ENCODE measurements at regions not wholly inside any gene's neighbourhood (a gene's known extent, or its start where the extent isn't known, plus 50 kb on each side); places are given as distances from the start of the nearest gene placed in this dataset.

DNA sequence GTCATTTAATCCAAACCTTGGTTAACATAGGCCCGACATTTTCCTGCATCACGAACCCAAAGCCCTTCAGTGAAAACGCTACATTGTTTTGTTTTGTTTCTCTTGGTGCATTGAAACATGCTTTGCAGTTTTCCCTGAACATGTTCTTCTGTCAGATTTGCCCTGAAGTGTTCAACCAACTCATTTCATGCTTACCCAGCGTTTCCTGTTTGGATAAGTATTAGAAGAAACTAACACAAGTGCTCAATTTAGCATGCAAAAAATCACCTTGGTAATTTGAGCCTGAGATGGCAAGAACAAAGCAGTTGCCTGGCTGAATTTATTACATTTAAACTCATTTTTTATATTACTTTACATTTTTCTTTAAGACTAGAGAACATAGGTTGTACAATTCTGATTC lies 160.1 kb upstream of the VCX3A start:
- WGBS (ENCODE audit: insufficient coverage) = 80% methylated on average over 3 of the region's 4 CpGs
- H3K4me3 Mint-ChIP-seq = no peak overlapping the region
- CTCF ChIA-PET = no interaction called here
- no peak overlapping the region for H3K4me3 ChIP-seq (ENCODE audit: control insufficient read depth in 1 of 2, extremely low read depth in 1 of 2, low read length in 1 of 2)
- H3K9me3 Mint-ChIP-seq = peaks cover 0 to 11% (median 4%) of the 10 kb centered on the region in 3 donors
- no peaks in the 10 kb centered on the region for H3K36me3 Mint-ChIP-seq
- H3K27ac ChIP-seq (ENCODE audit: low read length) = no peak overlapping the region
- POLR2A ChIA-PET = no interaction called here
- DNase-seq (no peak), ATAC-seq (replicated peaks in 1 of 4) (no peak)
- H3K36me3 ChIP-seq (ENCODE audit: control insufficient read depth in 2 of 2, extremely low read depth in 1 of 2, insufficient read depth in 1 of 2, low read length in 1 of 2) = no peaks in the 10 kb centered on the region
- H3K4me1 ChIP-seq (ENCODE audit: control insufficient read depth in 1 of 2, extremely low read depth in 1 of 2, insufficient read depth in 2 of 2, low read length in 2 of 2) = no peaks in the 10 kb centered on the region
- no peaks in the 10 kb centered on the region for H3K9me3 ChIP-seq
- no peaks in the 10 kb centered on the region for H3K4me1 Mint-ChIP-seq
- no peaks in the 10 kb centered on the region for H3K27me3 ChIP-seq (replicated peaks in 1 of 2; ENCODE audit: control insufficient read depth in 2 of 2, extremely low read depth in 1 of 2, insufficient read depth in 2 of 2, low read length in 1 of 2)
- no peak overlapping the region for H3K27ac Mint-ChIP-seq
- H3K27me3 Mint-ChIP-seq = no peaks in the 10 kb centered on the region

DNA sequence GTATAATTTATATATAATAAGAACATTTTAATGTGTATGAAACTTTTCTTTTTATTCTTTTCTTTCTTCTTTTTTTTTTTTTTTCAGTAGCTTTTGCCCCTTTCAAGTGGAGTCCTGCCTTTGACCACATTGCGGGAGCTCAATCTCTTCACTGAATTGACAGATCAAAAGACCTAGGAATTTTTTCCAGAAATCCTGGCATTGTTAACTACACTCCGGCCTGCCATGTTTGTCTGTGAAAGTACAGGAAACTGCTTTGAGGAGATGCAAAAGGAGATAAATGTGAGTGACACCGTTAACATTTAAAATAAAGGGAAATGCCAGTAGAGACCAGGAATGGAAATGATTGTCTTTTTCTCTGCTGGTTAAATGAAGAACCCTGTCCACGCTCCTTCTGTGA lies 159.3 kb upstream of the VCX3A start:
- Mint-ChIP-seq H3K27ac (no peak overlapping the region), H3K4me3 (no peak overlapping the region), H3K9me3 (peaks cover 0 to 13% (median 5%) of the 10 kb centered on the region in 3 donors), H3K27me3 (no peaks in the 10 kb centered on the region), H3K4me1 (no peaks in the 10 kb centered on the region), H3K36me3 (no peaks in the 10 kb centered on the region)
- WGBS (ENCODE audit: insufficient coverage) = no CpG with 5 or more reads among the region's 4 CpGs
- Histone ChIP-seq H3K4me3 (ENCODE audit: control insufficient read depth in 1 of 2, extremely low read depth in 1 of 2, low read length in 1 of 2) (no peak overlapping the region), H3K9me3 (no peaks in the 10 kb centered on the region), H3K27ac (ENCODE audit: low read length) (no peak overlapping the region), H3K27me3 (replicated peaks in 1 of 2; ENCODE audit: control insufficient read depth in 2 of 2, extremely low read depth in 1 of 2, insufficient read depth in 2 of 2, low read length in 1 of 2) (no peaks in the 10 kb centered on the region), H3K4me1 (ENCODE audit: control insufficient read depth in 1 of 2, extremely low read depth in 1 of 2, insufficient read depth in 2 of 2, low read length in 2 of 2) (no peaks in the 10 kb centered on the region), H3K36me3 (ENCODE audit: control insufficient read depth in 2 of 2, extremely low read depth in 1 of 2, insufficient read depth in 1 of 2, low read length in 1 of 2) (no peaks in the 10 kb centered on the region)
- ChIA-PET POLR2A (interaction anchor here in 1 of 2 donors (0.6 kb wide), 1 partner anchor 18 kb away, joined by 4 read pairs; no protein-coding TSS in a partner anchor), CTCF (interaction anchor here in 1 of 2 donors (0.6 kb wide), 1 partner anchor 1404 kb away, joined by 3 read pairs; no protein-coding TSS in a partner anchor)
- no peak for ATAC-seq (replicated peaks in 1 of 4)
- no peak for DNase-seq

DNA sequence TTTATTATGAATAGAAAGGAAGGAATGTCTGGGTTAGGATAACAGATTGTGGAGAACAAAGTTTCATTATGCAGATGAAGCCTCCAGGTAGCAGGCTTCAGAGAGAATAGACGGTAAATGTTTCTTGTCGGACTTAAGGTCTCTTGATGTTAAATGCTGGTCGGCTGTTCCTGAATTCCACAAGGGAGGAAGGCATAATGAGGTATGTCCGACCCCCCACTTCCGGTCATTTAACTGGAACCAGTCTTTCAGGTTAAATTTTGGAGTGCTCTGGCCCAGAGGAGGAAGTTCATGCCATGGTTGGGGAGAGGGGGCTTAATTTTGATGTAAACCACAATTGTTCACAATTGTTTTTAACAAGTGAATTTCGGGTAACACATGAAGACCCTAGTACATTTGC lies 158.1 kb upstream of the VCX3A start:
- ATAC-seq (replicated peaks in 1 of 4) (no peak), DNase-seq (no peak)
- POLR2A ChIA-PET = no interaction called here
- whole genome bisulfite sequencing (ENCODE audit: insufficient coverage) = 38% methylated on average over 2 of the region's 6 CpGs
- H3K36me3 Mint-ChIP-seq = no peaks in the 10 kb centered on the region
- Histone ChIP-seq H3K27me3 (replicated peaks in 1 of 2; ENCODE audit: control insufficient read depth in 2 of 2, extremely low read depth in 1 of 2, insufficient read depth in 2 of 2, low read length in 1 of 2) (no peaks in the 10 kb centered on the region), H3K27ac (ENCODE audit: low read length) (no peak overlapping the region), H3K9me3 (no peaks in the 10 kb centered on the region), H3K36me3 (ENCODE audit: control insufficient read depth in 2 of 2, extremely low read depth in 1 of 2, insufficient read depth in 1 of 2, low read length in 1 of 2) (no peaks in the 10 kb centered on the region), H3K4me3 (ENCODE audit: control insufficient read depth in 1 of 2, extremely low read depth in 1 of 2, low read length in 1 of 2) (no peak overlapping the region), H3K4me1 (ENCODE audit: control insufficient read depth in 1 of 2, extremely low read depth in 1 of 2, insufficient read depth in 2 of 2, low read length in 2 of 2) (no peaks in the 10 kb centered on the region)
- H3K4me1 Mint-ChIP-seq = no peaks in the 10 kb centered on the region
- H3K9me3 Mint-ChIP-seq = peaks cover 0 to 13% (median 9%) of the 10 kb centered on the region in 3 donors
- H3K27me3 Mint-ChIP-seq = no peaks in the 10 kb centered on the region
- H3K27ac Mint-ChIP-seq = no peak overlapping the region
- CTCF ChIA-PET = no interaction called here
- H3K4me3 Mint-ChIP-seq = no peak overlapping the region

GRCh38 chrX:6685489-6685888 lies 150.6 kb upstream of the VCX3A start:
- no peak overlapping the region for H3K4me3 ChIP-seq (ENCODE audit: control insufficient read depth in 1 of 2, extremely low read depth in 1 of 2, low read length in 1 of 2)
- Mint-ChIP-seq H3K4me3 (no peak overlapping the region), H3K9me3 (peaks cover 5% of the 10 kb centered on the region in 3 donors), H3K27me3 (no peaks in the 10 kb centered on the region), H3K36me3 (no peaks in the 10 kb centered on the region), H3K27ac (no peak overlapping the region), H3K4me1 (no peaks in the 10 kb centered on the region)
- no peaks in the 10 kb centered on the region for H3K27me3 ChIP-seq (replicated peaks in 1 of 2; ENCODE audit: control insufficient read depth in 2 of 2, extremely low read depth in 1 of 2, insufficient read depth in 2 of 2, low read length in 1 of 2)
- CTCF ChIA-PET = no interaction called here
- no peak overlapping the region for H3K27ac ChIP-seq (ENCODE audit: low read length)
- no peak for DNase-seq
- H3K9me3 ChIP-seq = no peaks in the 10 kb centered on the region
- H3K36me3 ChIP-seq (ENCODE audit: control insufficient read depth in 2 of 2, extremely low read depth in 1 of 2, insufficient read depth in 1 of 2, low read length in 1 of 2) = no peaks in the 10 kb centered on the region
- no peak for ATAC-seq (replicated peaks in 1 of 4)
- POLR2A ChIA-PET = no interaction called here
- WGBS (ENCODE audit: insufficient coverage) = no CpG with 5 or more reads among the region's 7 CpGs
- no peaks in the 10 kb centered on the region for H3K4me1 ChIP-seq (ENCODE audit: control insufficient read depth in 1 of 2, extremely low read depth in 1 of 2, insufficient read depth in 2 of 2, low read length in 2 of 2)

GRCh38 chrX:6683353-6683752 lies 148.4 kb upstream of the VCX3A start:
- no CpG with 5 or more reads among the region's 7 CpGs for WGBS (ENCODE audit: insufficient coverage)
- Histone ChIP-seq H3K36me3 (ENCODE audit: control insufficient read depth in 2 of 2, extremely low read depth in 1 of 2, insufficient read depth in 1 of 2, low read length in 1 of 2) (no peaks in the 10 kb centered on the region), H3K27ac (ENCODE audit: low read length) (no peak overlapping the region), H3K4me3 (ENCODE audit: control insufficient read depth in 1 of 2, extremely low read depth in 1 of 2, low read length in 1 of 2) (no peak overlapping the region), H3K4me1 (ENCODE audit: control insufficient read depth in 1 of 2, extremely low read depth in 1 of 2, insufficient read depth in 2 of 2, low read length in 2 of 2) (no peaks in the 10 kb centered on the region), H3K27me3 (replicated peaks in 1 of 2; ENCODE audit: control insufficient read depth in 2 of 2, extremely low read depth in 1 of 2, insufficient read depth in 2 of 2, low read length in 1 of 2) (no peaks in the 10 kb centered on the region), H3K9me3 (no peaks in the 10 kb centered on the region)
- Mint-ChIP-seq H3K27me3 (no peaks in the 10 kb centered on the region), H3K4me3 (no peak overlapping the region), H3K36me3 (no peaks in the 10 kb centered on the region), H3K9me3 (peaks cover 0 to 5% (median 2%) of the 10 kb centered on the region in 3 donors), H3K4me1 (no peaks in the 10 kb centered on the region), H3K27ac (no peak overlapping the region)
- ChIA-PET POLR2A (no interaction called here), CTCF (no interaction called here)
- ATAC-seq (replicated peaks in 1 of 4) (no peak), DNase-seq (no peak)

DNA sequence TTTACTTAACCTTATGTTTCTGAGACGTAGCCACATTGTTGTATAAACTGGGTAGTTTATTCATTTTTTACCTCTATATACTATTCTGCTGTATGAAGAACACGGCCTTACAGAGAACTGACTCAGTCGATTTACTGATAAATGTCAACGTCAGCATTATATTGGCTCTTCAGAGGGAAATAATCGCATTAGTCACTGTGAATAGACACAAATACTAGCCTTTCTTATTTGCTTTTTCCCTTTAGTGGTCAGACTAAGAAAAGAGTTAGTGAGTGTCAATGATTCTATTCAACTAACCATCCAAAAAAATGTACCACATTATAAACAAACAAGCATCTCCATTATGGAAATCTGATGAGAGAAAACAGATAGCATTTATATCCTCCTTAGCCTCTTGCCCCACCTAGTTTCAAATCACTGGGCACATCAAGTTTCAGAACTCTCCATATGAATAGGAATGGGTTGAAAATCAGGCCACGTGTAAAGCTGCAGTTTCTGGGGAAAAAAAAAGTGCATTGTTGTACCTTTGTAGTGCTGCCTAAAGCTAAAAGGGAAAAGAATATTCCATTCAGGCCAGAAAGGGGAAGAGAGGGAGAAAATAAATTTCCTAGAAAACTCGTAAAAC lies 146.7 kb upstream of the VCX3A start:
- H3K4me1 ChIP-seq (ENCODE audit: control insufficient read depth in 1 of 2, extremely low read depth in 1 of 2, insufficient read depth in 2 of 2, low read length in 2 of 2) = no peaks in the 10 kb centered on the region
- CTCF ChIA-PET = no interaction called here
- ATAC-seq (replicated peaks in 1 of 4) = no peak

DNA sequence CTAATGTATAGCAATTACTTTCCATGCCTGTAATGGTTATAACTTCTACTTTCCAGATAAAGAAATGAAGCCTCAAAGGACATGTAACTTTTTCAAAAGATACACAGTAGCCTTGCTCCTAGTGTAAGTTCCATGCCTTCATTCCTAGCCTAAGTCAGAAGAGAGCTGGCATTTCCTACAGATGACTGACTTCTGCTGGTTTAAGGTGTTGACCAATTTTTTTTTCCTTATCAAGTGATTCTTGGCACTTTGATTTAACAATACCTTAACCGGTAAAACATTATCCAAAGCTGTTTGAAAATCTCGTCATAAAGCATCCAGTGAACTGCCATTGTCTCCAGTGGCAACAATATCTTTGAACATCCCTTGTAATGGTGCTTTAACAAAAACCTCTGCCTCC lies 145.1 kb upstream of the VCX3A start:
- Histone ChIP-seq H3K36me3 (ENCODE audit: control insufficient read depth in 2 of 2, extremely low read depth in 1 of 2, insufficient read depth in 1 of 2, low read length in 1 of 2) (no peaks in the 10 kb centered on the region), H3K9me3 (no peaks in the 10 kb centered on the region), H3K4me3 (ENCODE audit: control insufficient read depth in 1 of 2, extremely low read depth in 1 of 2, low read length in 1 of 2) (no peak overlapping the region), H3K27ac (ENCODE audit: low read length) (no peak overlapping the region), H3K27me3 (replicated peaks in 1 of 2; ENCODE audit: control insufficient read depth in 2 of 2, extremely low read depth in 1 of 2, insufficient read depth in 2 of 2, low read length in 1 of 2) (no peaks in the 10 kb centered on the region), H3K4me1 (ENCODE audit: control insufficient read depth in 1 of 2, extremely low read depth in 1 of 2, insufficient read depth in 2 of 2, low read length in 2 of 2) (no peaks in the 10 kb centered on the region)
- Mint-ChIP-seq H3K4me1 (no peaks in the 10 kb centered on the region), H3K36me3 (no peaks in the 10 kb centered on the region), H3K4me3 (no peak overlapping the region), H3K27ac (no peak overlapping the region), H3K9me3 (peaks cover 0 to 2% (median 0%) of the 10 kb centered on the region in 3 donors), H3K27me3 (peaks cover 0 to 8% of the 10 kb centered on the region in 2 donors)
- CTCF ChIA-PET = no interaction called here
- no peak for DNase-seq
- WGBS (ENCODE audit: insufficient coverage) = 88% methylated on average over 2 of the region's 2 CpGs
- POLR2A ChIA-PET = no interaction called here
- no peak for ATAC-seq (replicated peaks in 1 of 4)

More for the DNA sequence above, 146.7 kb upstream of the VCX3A start:
- Histone ChIP-seq H3K9me3 (no peaks in the 10 kb centered on the region), H3K36me3 (ENCODE audit: control insufficient read depth in 2 of 2, extremely low read depth in 1 of 2, insufficient read depth in 1 of 2, low read length in 1 of 2) (no peaks in the 10 kb centered on the region), H3K27ac (ENCODE audit: low read length) (no peak overlapping the region), H3K27me3 (replicated peaks in 1 of 2; ENCODE audit: control insufficient read depth in 2 of 2, extremely low read depth in 1 of 2, insufficient read depth in 2 of 2, low read length in 1 of 2) (no peaks in the 10 kb centered on the region), H3K4me3 (ENCODE audit: control insufficient read depth in 1 of 2, extremely low read depth in 1 of 2, low read length in 1 of 2) (no peak overlapping the region)
- Mint-ChIP-seq H3K9me3 (peaks cover 0 to 2% (median 0%) of the 10 kb centered on the region in 3 donors), H3K36me3 (no peaks in the 10 kb centered on the region), H3K27ac (no peak overlapping the region), H3K27me3 (peaks cover 0 to 5% of the 10 kb centered on the region in 2 donors), H3K4me3 (no peak overlapping the region), H3K4me1 (no peaks in the 10 kb centered on the region)
- POLR2A ChIA-PET = no interaction called here
- DNase-seq = no peak
- WGBS (ENCODE audit: insufficient coverage) = 100% methylated on average over 1 of the region's 7 CpGs
